Thoracic aorta (tissue), 2 donors: ENCODE measurements at regions not wholly inside any gene's neighbourhood (a gene's known extent, or its start where the extent isn't known, plus 50 kb on each side); places are given as distances from the start of the nearest gene placed in this dataset.

Source experiments
- ATAC-seq: fragments of 150-250 bp; one replicate; pipeline ENCODE4 v1.8.0; 2017; ENCODE audit warnings: low read depth; ENCODE audit not compliant: insufficient number of reproducible peaks, low FRiP score
- DNase-seq: peaks from one replicate; pipeline ENCODE4 v3.0.0-alpha.2; 2020; ENCODE audit warnings: low spot score
- H3K27ac ChIP-seq, 2 donors: fragments of 200-600 bp; sonication (generic); 1 replicate in 1 of 2; 2 replicates in 1 of 2; pipeline ENCODE4 v1.5.1; 2016; ENCODE audit warnings: mild to moderate bottlenecking in 2 of 2, moderate library complexity in 2 of 2
- H3K27me3 ChIP-seq: fragments of 200-600 bp; sonication (generic); replicated peaks from 2 replicates; pipeline ENCODE4 v1.6.0; 2016; ENCODE audit warnings: mild to moderate bottlenecking; ENCODE audit not compliant: insufficient read depth
- H3K36me3 ChIP-seq: fragments of 200-600 bp; sonication (generic); one replicate; pipeline ENCODE4 v1.5.1; 2016
- H3K4me1 ChIP-seq, 2 donors: fragments of 200-600 bp; sonication (generic); 1 replicate in 1 of 2; 2 replicates in 1 of 2; pipeline versions ENCODE4 v1.5.1 to v1.6.0; 2016; ENCODE audit warnings: low read depth in 2 of 2, mild to moderate bottlenecking in 1 of 2; ENCODE audit not compliant: control insufficient read depth in 1 of 2
- H3K4me3 ChIP-seq: fragments of 200-600 bp; sonication (generic); 2 replicates; pipeline ENCODE4 v1.5.1; 2016; ENCODE audit warnings: mild to moderate bottlenecking
- H3K9me3 ChIP-seq: fragments of 200-600 bp; sonication (generic); 2 replicates; pipeline ENCODE4 v1.5.1; 2016
- CTCF ChIP-seq: fragments of 200-600 bp; sonication (generic); IDR thresholded peaks from one replicate; pipeline ENCODE4 v1.5.1; 2019; ENCODE audit warnings: antibody characterized with exemption

- TF ChIP-seq CTCF: no peak
- no peaks in the 10 kb centered on the region for H3K9me3 ChIP-seq
- H3K36me3 ChIP-seq: no peaks in the 10 kb centered on the region
- no peak overlapping the region for H3K27ac ChIP-seq
- H3K27me3 ChIP-seq: no peaks in the 10 kb centered on the region
- H3K4me1 ChIP-seq: no peaks in the 10 kb centered on the region
- DNase-seq: no peak
- ATAC-seq: no peak
- H3K4me3 ChIP-seq: no peak overlapping the region
Observed at GRCh38 chr2:221931251-221931991, 359.3 kb upstream of the EPHA4 start.

GRCh38 chr2:221929259-221929658 is 357.2 kb upstream of the EPHA4 start:
- H3K4me3 ChIP-seq: no peak overlapping the region
- H3K4me1 ChIP-seq: no peaks in the 10 kb centered on the region
- DNase-seq: no peak
- no peaks in the 10 kb centered on the region for H3K9me3 ChIP-seq
- no peaks in the 10 kb centered on the region for H3K36me3 ChIP-seq
- no peak overlapping the region for H3K27ac ChIP-seq
- no peaks in the 10 kb centered on the region for H3K27me3 ChIP-seq
- TF ChIP-seq CTCF: no peak
- no peak for ATAC-seq

- no peak for TF ChIP-seq CTCF
- Histone ChIP-seq H3K27ac (no peak overlapping the region), H3K9me3 (no peaks in the 10 kb centered on the region), H3K36me3 (no peaks in the 10 kb centered on the region), H3K4me3 (no peak overlapping the region), H3K27me3 (no peaks in the 10 kb centered on the region), H3K4me1 (no peaks in the 10 kb centered on the region)
- peak; percentile 36 for ATAC-seq
- no peak for DNase-seq
Observed at GRCh38 chr2:221926327-221926726, 354.2 kb upstream of the EPHA4 start.

GRCh38 chr2:221924576-221924975 is 352.5 kb upstream of the EPHA4 start:
- ATAC-seq (no peak), DNase-seq (no peak)
- H3K9me3 ChIP-seq: no peaks in the 10 kb centered on the region
- no peak overlapping the region for H3K27ac ChIP-seq
- no peaks in the 10 kb centered on the region for H3K27me3 ChIP-seq
- no peaks in the 10 kb centered on the region for H3K36me3 ChIP-seq
- H3K4me3 ChIP-seq: no peak overlapping the region
- no peak for TF ChIP-seq CTCF
- no peaks in the 10 kb centered on the region for H3K4me1 ChIP-seq

- no peak for TF ChIP-seq CTCF
- Histone ChIP-seq H3K4me3 (no peak overlapping the region), H3K27ac (no peak overlapping the region), H3K4me1 (peaks cover 5 to 9% of the 10 kb centered on the region in 2 donors), H3K9me3 (no peaks in the 10 kb centered on the region), H3K36me3 (no peaks in the 10 kb centered on the region), H3K27me3 (no peaks in the 10 kb centered on the region)
- DNase-seq (no peak), ATAC-seq (no peak)
Observed at GRCh38 chr2:221915926-221916325, 343.8 kb upstream of the EPHA4 start.
